Activated CD4-positive, alpha-beta T cell treated with anti-CD3 and anti-CD28 coated beads, Interleukin-2, amount 10 ng/mL, durations not matched to agents 7 days and 5 days (primary cell): ENCODE measurements at regions not wholly inside any gene's neighbourhood (a gene's known extent, or its start where the extent isn't known, plus 50 kb on each side); places are given as distances from the start of the nearest gene placed in this dataset.
"Not testable (repeated sequence)": the region's sequence is repeated elsewhere in the genome, so short reads cannot be mapped to it uniquely, and the experiment has no call there.

Experiments used
- CTCF ChIA-PET: fragments of 350-600 bp; sonication (Branson Sonifier 250); formaldehyde crosslinking; loops from one replicate; lab custom pipeline; 2021; ENCODE audit warnings: antibody characterized with exemption; lab: Charles Lee
- POLR2A ChIA-PET: fragments of 350-600 bp; sonication (Branson Sonifier 250); formaldehyde crosslinking; loops from one replicate; lab custom pipeline; 2021; ENCODE audit warnings: antibody characterized with exemption; lab: Charles Lee
- DNase-seq: peaks from one replicate; pipeline ENCODE4 v3.0.0-alpha.2; 2020
- H3K27ac Mint-ChIP-seq: one replicate; pipeline ENCODE4 v1.8.0; 2021; ENCODE audit warnings: mild to moderate bottlenecking, moderate library complexity, mixed read lengths
- H3K27me3 Mint-ChIP-seq: one replicate; pipeline ENCODE4 v1.8.0; 2021; ENCODE audit warnings: mixed read lengths
- H3K36me3 Mint-ChIP-seq: one replicate; pipeline ENCODE4 v1.8.0; 2021; ENCODE audit warnings: low read depth, mixed read lengths
- H3K4me1 Mint-ChIP-seq: one replicate; pipeline ENCODE4 v1.8.0; 2021; ENCODE audit warnings: mixed read lengths
- H3K4me3 Mint-ChIP-seq: one replicate; pipeline ENCODE4 v1.8.0; 2021; ENCODE audit warnings: mild to moderate bottlenecking, moderate library complexity, mixed read lengths
- H3K9me3 Mint-ChIP-seq: one replicate; pipeline ENCODE4 v1.8.0; 2021; ENCODE audit warnings: mixed read lengths

DNA sequence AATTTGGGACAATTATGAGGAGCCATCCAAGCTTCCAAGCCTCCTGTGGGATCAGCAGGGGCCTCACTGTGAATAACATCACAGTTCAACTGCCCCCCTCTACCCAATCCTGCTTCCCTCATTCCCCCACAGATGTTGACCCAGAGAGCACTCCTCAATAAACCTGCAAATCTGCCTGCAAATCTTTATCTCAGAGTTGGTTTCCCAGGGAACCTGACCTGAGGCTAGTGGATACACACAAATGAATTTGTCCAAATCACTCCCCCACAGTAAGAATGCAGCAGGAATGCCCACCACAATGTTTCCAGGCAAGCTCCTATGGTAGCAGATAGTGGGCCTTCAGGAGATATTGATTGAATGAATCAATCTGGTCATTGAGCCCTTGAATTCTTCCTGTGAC is 56.4 kb upstream of the HIVEP3 start:
- Mint-ChIP-seq H3K27ac (no peak overlapping the region), H3K9me3 (peaks cover 8% of the 10 kb centered on the region), H3K4me3 (no peak overlapping the region), H3K36me3 (peaks cover 5% of the 10 kb centered on the region), H3K4me1 (peaks cover 10% of the 10 kb centered on the region), H3K27me3 (no peaks in the 10 kb centered on the region)
- no peak for DNase-seq
- POLR2A ChIA-PET: no interaction called here
- CTCF ChIA-PET: interaction anchor here (0.8 kb wide), 1 partner anchor 10 kb away, joined by 3 read pairs; no protein-coding TSS in a partner anchor

DNA sequence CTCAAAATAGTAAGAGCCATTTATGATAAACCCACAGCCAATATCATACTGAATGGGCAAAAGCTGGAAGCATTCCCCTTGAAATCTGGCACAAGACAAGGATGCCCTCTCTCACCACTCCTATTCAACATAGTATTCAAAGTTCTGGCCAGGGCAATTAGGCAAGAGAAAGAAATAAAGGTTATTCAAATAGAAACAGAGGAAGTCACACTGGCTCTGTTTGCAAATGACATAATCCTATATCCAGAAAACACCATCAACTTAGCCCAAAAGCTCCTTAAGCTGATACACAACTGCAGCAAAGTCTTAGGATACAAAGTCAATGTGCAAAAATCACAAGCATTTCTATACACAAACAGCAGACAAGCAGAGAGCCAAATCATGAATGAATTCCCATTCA is 49.8 kb upstream of the HIVEP3 start:
- peaks cover 16% of the 10 kb centered on the region for H3K36me3 Mint-ChIP-seq
- H3K27me3 Mint-ChIP-seq, H3K4me1 Mint-ChIP-seq, DNase-seq, H3K27ac Mint-ChIP-seq, POLR2A ChIA-PET, H3K4me3 Mint-ChIP-seq, CTCF ChIA-PET: not testable (repeated sequence)
- H3K9me3 Mint-ChIP-seq: peaks cover 30% of the 10 kb centered on the region
